ENCODE measurements at regions not wholly inside any gene's neighbourhood (a gene's known extent, or its start where the extent isn't known, plus 50 kb on each side); places are given as distances from the start of the nearest gene placed in this dataset.

DNA sequence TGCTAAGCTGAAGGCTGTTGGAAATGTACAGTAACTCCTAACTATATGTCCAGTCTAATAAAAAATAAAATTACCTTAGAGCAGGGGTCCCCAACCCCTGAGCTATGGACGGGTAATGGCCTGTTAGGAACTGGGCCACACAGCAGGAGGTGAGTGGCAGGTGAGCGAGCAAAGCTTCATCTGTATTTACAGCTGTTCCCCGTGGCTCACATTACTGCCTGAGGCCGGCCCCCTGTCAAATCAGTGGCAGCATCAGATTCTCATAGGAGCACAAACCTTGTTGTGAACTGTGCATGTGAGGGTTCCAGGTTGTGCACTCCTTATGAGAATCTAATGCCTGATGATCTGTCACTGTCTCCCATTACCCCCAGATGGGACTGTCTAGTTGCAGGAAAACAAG lies 73.1 kb upstream of the CXCR4 start:
- Histone ChIP-seq H3K4me2 (ENCODE audit: control insufficient read depth, insufficient read depth) (no peak overlapping the region), H3K79me2 (ENCODE audit: control insufficient read depth, insufficient read depth, low read length) (no peaks in the 10 kb centered on the region), H2AFZ (ENCODE audit: control insufficient read depth, low read depth, low read length) (no peak overlapping the region), H3K27me3 (replicated peaks in 1 of 2; ENCODE audit: control insufficient read depth in 2 of 2, insufficient read depth in 2 of 2, low read length in 1 of 2) (no peaks in the 10 kb centered on the region; a peak in 2 of 4 replicates), H3K27ac (ENCODE audit: control insufficient read depth, insufficient read depth) (no peak overlapping the region), H3K9ac (ENCODE audit: control insufficient read depth, insufficient read depth, low read length) (no peak overlapping the region), H4K20me1 (ENCODE audit: control insufficient read depth, insufficient read depth) (no peaks in the 10 kb centered on the region), H3K4me1 (ENCODE audit: control insufficient read depth, insufficient read depth, low read length) (no peaks in the 10 kb centered on the region), H3K9me3 (replicated peaks; ENCODE audit: control insufficient read depth, insufficient read depth, low read length) (no peaks in the 10 kb centered on the region), H3K4me3 (no peak overlapping the region), H3K36me3 (ENCODE audit: control insufficient read depth in 2 of 2, insufficient read depth in 2 of 2, low read length in 1 of 2) (no peaks in the 10 kb centered on the region)
- POLR2A ChIA-PET = interaction anchor here (0.6 kb wide), 1 partner anchor 30 kb away, joined by 3 read pairs; no protein-coding TSS in a partner anchor
- WGBS (ENCODE audit: insufficient coverage, insufficient replicate concordance, low lambda C conversion rate, missing lambda C conversion rate) = 27% methylated on average over 4 of the region's 4 CpGs
- no TSS peak for BruUV-seq (replicated peaks)
- DNase-seq (ENCODE audit: low read depth, low spot score) (no peak), ATAC-seq (no peak), FAIRE-seq (no peak)
- SMC1A ChIA-PET (ENCODE audit: uncharacterized antibody, unreplicated experiment) = interaction anchor here (0.7 to 4.2 kb wide), 6 partner anchors 11 to 53 kb away, joined by 3 to 17 read pairs (median 4); no protein-coding TSS in a partner anchor
- TF ChIP-seq WRNIP1 (IDR thresholded peaks at IDR 0.05; ENCODE audit: borderline replicate concordance, low read depth, low read length) = no peak
- TF ChIP-seq IKZF1 (conservative IDR thresholded peaks at IDR 0.05) = no peak
- TF ChIP-seq NRF1 (conservative IDR thresholded peaks at IDR 0.05; ENCODE audit: low read depth, low read length) = no peak
- TF ChIP-seq KAT2A (conservative IDR thresholded peaks at IDR 0.05; ENCODE audit: control insufficient read depth, low read depth, low read length) = no peak
- TF ChIP-seq CTCF (IDR thresholded peaks at IDR 0.05 in 2 of 3, conservative IDR thresholded peaks at IDR 0.05 in 1 of 3; ENCODE audit: control insufficient read depth in 2 of 3, extremely low read depth in 1 of 3, insufficient read depth in 1 of 3, low read depth in 3 of 3, low read length in 3 of 3) = no peak
- TF ChIP-seq GATAD2B (conservative IDR thresholded peaks at IDR 0.05; ENCODE audit: low read depth) = no peak
- TF ChIP-seq TARDBP (IDR thresholded peaks at IDR 0.05; ENCODE audit: borderline replicate concordance) = no peak
- TF ChIP-seq ZBTB33 (IDR thresholded peaks at IDR 0.05) = no peak
- no peak for TF ChIP-seq POLR2AphosphoS2 (IDR thresholded peaks at IDR 0.05; ENCODE audit: low read depth, low read length)
- no peak for TF ChIP-seq TAF1 (IDR thresholded peaks at IDR 0.05; ENCODE audit: borderline replicate concordance, low read depth, low read length)
- in situ Hi-C loops (cut with MboI) (no loop called here), intact Hi-C loops (cut with micrococcal nuclease; ENCODE audit: unreplicated experiment) (no loop called here)
- RAD21 ChIA-PET (ENCODE audit: unreplicated experiment) = interaction anchor here (1.2 to 1.5 kb wide), 3 partner anchors 15 to 55 kb away, joined by 3 to 5 read pairs (median 3); no protein-coding TSS in a partner anchor
- CTCF ChIA-PET = interaction anchor here (1.2 to 1.6 kb wide), 2 partner anchors 10 to 11 kb away, joined by 3 to 5 read pairs; no protein-coding TSS in a partner anchor

Measured in GM12878 (cell line).